GM13976 (cell line): ENCODE measurements at regions not wholly inside any gene's neighbourhood (a gene's known extent, or its start where the extent isn't known, plus 50 kb on each side); places are given as distances from the start of the nearest gene placed in this dataset.

Source experiments
- DNase-seq: peaks from one replicate; pipeline ENCODE4 v3.0.0; 2012; ENCODE audit warnings: low spot score
- CTCF ChIP-seq: IDR thresholded peaks from 2 replicates; pipeline ENCODE4 v1.5.1; 2012; ENCODE audit warnings: borderline replicate concordance, mild to moderate bottlenecking; ENCODE audit not compliant: insufficient read depth; ENCODE audit errors: extremely low read depth, missing control alignments, control extremely low read depth
- in situ Hi-C: fragments of 300-500 bp; cut with MboI; formaldehyde crosslinking; loops from one replicate; pipeline ENCODE4 v1.12.0; 2022; ENCODE audit warnings: low sequenced_read_pairs, mixed read lengths, inconsistent platforms; ENCODE audit not compliant: unreplicated experiment

- no peak for DNase-seq
- in situ Hi-C loops: no loop called here
- TF ChIP-seq CTCF: no peak
Measured at GRCh38 chr13:63291701-63292100, 1876.1 kb upstream of the PCDH20 start.

- in situ Hi-C loops: no loop called here
- DNase-seq: no peak
- TF ChIP-seq CTCF: no peak
Measured at GRCh38 chr13:63288576-63288975, 1872.9 kb upstream of the PCDH20 start.

- no peak for TF ChIP-seq CTCF
- in situ Hi-C loops: no loop called here
- DNase-seq: no peak
Measured at GRCh38 chr13:63287926-63288325, 1872.3 kb upstream of the PCDH20 start.

GRCh38 chr13:63285426-63285825 lies 1869.8 kb upstream of the PCDH20 start:
- no peak for DNase-seq
- in situ Hi-C loops: no loop called here
- TF ChIP-seq CTCF: no peak

GRCh38 chr13:63279136-63279535 lies 1863.5 kb upstream of the PCDH20 start:
- TF ChIP-seq CTCF: no peak
- in situ Hi-C loops: no loop called here
- DNase-seq: no peak

DNA sequence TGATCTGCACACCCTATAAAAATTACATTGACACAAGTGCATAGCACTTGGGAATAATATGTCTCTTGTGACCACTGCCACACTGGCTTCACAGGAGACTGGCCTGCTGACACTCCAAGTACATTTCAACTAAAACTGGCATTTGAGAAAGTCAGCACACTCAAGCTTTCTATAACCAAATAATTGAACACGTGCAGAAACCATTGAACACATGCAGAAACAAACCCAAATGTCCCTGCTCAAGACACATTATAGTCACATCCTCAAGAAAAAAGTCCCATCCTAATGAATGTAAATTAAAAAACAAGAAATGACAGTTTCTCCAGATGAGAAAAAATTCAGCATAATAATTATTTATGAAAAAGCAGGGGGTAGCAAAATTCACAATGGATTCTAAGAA lies 1859.1 kb upstream of the PCDH20 start:
- in situ Hi-C loops: no loop called here
- TF ChIP-seq CTCF: no peak
- DNase-seq: no peak
